Right kidney (tissue), 1 donor: ENCODE measurements at regions not wholly inside any gene's neighbourhood (a gene's known extent, or its start where the extent isn't known, plus 50 kb on each side); places are given as distances from the start of the nearest gene placed in this dataset.

Experiments
- DNase-seq: peaks from one replicate; pipeline ENCODE4 v3.0.0-alpha.2; 2016

DNA sequence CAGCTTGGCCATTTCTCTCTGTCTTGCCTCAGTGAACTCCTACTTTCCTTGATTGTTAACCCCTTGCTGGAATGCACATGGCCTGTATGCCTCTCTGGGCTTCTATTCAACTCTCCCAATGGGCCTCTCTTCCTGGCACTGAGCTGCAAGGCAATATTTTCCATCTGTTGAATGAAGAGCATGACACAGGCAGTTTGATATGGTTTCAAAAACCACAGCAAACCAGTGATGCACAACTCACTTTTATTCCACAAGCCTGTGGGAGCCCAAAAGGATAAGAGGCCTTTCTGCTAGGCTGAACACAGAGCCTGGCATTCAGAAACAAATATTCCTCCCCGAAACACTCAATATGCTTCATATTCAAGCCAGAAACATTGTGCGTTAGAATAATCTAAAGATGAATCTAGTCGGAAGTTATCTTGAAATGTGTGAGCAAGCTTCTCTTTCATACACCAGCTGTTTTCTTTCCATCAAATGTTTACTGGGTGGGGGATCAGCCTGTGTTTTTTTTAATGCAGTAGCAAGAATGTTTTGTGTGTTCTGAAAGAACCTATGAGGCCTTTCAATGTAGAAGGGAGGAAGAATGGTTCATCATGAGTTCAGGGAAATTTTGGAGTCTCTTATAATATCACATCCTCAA is 443.1 kb upstream of the SPRY2 start:
- DNase-seq: no peak

DNA sequence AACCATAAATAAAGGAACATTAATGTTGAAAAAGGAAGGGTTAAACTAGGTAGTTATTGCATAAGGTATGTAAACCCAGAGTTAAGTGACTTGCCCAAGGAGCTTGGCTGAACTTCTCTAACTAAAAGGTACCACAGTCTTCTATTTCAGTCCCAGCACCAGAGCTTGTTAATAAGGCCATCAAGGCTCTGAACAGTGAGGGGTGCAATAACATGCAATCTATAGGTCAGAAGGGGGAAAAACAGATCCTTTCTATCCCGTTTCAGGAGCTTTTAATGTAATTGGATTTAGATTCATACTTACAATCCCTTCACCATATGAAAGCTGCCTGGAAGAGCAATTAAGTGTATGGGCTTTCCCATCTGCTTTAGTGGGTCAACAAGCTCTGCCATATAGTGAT is 441.5 kb upstream of the SPRY2 start:
- no peak for DNase-seq

DNA sequence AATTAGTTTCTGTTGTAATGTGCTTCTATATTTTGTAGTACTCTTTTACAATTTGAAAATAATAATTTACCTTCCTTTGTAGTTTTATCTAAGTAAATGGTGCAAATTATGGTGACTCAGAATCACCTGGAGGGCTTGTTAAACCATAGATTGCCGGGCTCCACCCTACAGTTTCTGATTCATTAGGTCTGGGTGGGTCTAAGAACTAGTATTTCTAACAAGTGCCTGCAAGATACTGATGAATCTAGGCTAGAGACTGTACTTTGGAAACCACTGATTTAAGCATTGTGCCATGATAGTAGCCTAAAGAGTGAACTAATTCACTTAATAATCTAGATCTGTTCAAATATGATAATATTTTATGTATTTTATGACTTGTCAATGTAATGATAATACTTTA is 437.4 kb upstream of the SPRY2 start:
- no peak for DNase-seq

DNA sequence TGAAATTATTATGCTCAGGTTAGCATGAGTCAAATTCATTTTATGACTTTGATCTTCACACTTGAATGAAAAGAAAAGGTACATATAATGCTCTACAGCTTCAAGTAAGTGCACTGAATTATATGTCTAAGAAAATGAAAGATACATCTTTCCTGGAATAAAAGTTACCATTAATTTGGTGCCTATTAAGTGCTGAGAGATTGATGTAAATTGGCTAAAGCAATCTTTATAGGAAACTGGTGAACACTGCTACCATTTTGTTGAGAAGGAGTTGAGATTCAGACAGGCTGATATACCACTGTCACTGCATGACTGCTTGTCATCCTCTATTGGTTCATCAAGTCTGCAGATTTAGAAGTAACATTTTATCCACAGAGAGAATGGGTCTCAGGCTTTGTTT is 416.8 kb upstream of the SPRY2 start:
- DNase-seq: no peak

DNA sequence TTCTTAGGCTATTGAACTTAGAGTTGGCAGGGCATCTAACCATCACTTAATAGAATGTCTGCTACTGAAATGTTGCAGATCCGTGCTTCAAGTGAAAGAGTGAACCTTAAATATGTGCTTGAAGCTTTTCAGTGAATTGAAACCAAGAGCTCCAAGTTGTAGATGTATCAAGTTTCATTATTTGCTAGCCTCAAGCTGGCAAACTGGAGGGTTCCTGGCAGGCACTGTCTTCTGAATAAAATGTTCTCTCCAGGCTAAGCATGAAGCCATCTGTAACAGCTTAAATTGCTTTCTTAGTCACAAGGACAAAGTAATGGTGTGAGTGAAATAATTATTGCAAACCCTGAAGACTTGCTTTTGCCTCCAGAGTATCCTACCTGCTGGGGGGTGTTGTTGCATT is 415.0 kb upstream of the SPRY2 start:
- DNase-seq: no peak

DNA sequence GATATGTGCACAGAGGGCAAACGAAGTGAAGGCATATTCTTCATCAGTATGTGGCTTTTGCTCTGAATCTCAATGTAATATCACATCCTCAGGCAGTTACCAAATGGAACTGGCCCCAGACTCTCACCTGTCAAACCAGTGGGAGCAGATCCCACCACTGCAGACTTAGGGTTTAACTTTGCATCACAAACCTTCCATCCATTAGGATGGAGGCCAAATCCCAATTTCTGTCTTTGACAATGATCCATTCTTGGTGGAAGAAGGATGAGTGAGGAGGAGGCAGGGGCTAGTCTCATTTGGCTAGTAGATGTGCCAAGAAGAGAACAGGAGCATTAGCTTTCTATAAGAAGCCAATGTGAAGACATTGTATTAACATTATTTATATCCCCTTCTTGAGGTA is 413.5 kb upstream of the SPRY2 start:
- DNase-seq: no peak

DNA sequence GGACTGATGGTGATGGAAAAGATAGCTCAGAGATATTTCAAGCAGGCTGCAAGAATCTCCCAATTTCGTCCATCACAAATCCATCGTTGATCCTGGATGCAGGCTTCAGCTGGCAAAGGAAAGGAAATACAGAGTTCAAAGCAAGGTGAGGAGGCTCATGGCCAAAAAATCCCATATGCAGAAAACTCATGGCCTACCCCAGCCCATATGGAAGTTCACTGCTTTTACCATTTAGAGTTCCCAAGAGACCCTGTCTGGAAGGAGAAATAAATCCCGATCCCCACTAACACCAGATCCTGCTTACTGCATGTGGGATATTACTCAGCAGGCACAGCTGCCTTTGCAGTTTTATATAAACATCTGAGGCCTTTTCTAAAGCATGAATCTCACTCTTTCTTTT is 412.9 kb upstream of the SPRY2 start:
- DNase-seq: no peak

DNA sequence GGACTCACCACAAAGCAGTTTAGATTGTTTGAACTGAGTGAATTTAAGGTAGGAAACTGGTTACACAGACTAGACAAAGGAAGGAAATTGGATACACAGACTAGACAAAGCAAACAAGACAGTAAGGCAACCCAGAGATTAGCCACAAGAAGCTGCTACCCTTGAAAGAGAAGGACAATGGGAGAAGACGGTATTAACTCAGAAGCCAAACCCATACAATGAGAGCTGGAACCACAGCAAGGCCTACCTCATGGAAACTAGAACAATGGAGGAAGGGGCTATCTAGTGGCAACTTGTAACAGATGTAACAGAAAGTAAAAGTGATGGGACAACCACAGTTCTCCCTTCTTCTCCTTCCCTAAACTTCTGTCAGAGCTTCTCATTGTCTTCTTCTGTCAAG is 410.9 kb upstream of the SPRY2 start:
- DNase-seq: no peak

DNA sequence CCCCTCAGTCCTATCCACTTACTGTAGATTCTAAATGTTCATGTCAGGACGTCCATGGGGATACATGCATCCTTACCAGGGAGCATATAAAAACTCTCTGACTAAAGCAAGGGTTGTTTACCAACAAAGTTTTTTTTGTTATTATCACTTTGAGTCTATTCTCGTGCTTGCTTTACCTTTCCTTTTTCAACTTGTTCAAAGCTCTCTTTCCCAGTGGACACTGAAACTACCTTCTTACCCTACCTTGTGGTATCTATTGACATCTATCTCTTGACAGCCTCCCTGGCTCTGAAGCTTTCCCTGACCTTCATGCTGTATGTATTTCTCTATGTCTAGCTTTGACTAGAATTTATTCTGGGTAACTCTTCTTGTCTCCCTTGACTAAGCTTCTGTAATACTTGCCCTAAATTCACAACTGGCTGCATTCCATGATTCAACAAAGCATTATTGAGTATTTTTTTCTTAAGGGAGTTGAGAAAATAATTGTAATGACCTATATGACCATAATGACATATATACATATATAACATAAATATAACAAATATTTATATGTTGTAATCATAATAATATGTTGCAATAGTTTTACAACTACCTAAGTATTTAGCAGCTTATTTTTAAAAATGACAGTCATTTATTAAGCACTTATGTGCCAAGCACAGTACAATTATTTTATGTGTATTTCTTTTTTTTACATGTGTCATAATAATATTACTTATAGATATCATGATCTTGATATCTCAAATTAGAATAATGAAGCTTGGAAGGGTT is 403.4 kb upstream of the SPRY2 start:
- no peak for DNase-seq

DNA sequence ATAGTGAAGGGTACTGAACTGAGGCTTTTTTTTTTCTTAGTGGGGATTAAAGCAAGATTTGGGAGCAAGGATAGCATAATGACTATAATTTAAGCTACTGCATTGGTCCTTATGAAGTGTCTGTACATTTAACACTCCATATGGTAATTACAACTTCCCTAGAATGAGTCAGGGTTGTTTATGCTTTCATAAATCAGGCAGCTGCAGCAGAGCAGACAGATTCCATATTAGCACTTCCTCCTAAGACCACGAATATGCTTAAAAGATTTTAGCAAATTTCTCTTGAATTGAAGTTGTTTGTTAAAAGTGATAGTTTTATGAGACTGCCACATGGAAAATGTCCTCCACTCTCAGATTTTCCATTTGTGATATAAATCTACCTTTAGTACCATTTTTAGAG is 401.1 kb upstream of the SPRY2 start:
- DNase-seq: no peak

GRCh38 chr13:80740071-80740470 is 399.1 kb upstream of the SPRY2 start:
- no peak for DNase-seq

DNA sequence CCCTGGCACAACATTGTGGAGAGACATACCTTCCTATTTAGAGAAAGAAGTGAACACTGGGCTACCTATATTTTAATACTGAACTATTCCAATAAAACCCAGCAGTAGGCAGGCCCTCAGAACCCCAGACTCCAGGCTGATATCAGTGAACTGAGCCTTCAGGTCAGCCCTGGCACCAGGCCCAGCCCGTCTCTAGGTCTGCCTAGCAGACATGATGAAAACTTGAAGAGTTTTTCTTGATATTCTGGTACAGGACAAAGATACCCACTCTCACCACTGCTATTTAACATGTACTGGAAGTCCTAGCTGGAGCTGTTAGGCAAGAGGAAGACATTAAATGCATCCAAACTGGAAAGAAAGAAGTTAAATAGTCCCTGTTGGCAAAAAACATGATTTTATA is 396.6 kb upstream of the SPRY2 start:
- no peak for DNase-seq

- no peak for DNase-seq
These were observed 386.5 kb upstream of the SPRY2 start for GRCh38 chr13:80727321-80727975.

DNA sequence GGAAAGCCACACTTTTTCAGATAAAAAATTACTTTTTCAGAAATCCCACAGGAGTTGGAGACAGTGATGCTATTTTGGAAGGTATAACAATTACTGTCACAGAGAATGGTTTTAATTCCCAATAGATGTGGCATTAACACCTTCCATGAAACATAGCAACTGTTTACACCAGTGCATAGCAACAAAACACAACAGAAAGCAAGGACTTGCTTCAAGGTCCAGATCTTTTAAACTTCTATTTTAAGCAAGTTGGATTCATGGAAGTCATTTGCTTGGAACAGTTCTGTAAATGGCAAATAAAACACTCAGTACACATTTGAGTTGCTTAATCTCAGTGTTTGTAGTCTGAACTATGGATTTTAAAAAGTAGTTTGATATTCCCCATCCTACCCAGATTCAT is 385.9 kb upstream of the SPRY2 start:
- DNase-seq: no peak

- DNase-seq: no peak
These were observed 380.8 kb upstream of the SPRY2 start for GRCh38 chr13:80721689-80722088.

GRCh38 chr13:80718970-80719369 is 378.0 kb upstream of the SPRY2 start:
- no peak for DNase-seq

DNA sequence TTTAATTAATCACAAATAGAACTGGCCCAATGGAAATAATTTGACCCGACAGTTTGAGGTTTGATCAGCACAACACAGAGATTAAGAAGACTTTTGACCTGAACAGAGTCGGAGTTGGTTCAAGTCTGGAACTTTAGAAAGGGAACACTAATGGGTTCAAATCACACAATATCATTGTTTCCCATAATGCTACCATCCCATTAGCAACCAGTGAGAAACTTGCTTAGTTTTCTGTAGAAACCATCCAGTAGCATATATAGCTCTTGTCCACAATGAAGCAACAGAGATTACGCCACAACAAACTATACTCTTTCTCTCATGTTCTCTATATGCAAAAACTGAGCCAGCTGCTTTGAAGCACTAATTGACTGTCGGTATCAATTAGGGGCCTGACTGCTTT is 376.9 kb upstream of the SPRY2 start:
- DNase-seq: no peak

DNA sequence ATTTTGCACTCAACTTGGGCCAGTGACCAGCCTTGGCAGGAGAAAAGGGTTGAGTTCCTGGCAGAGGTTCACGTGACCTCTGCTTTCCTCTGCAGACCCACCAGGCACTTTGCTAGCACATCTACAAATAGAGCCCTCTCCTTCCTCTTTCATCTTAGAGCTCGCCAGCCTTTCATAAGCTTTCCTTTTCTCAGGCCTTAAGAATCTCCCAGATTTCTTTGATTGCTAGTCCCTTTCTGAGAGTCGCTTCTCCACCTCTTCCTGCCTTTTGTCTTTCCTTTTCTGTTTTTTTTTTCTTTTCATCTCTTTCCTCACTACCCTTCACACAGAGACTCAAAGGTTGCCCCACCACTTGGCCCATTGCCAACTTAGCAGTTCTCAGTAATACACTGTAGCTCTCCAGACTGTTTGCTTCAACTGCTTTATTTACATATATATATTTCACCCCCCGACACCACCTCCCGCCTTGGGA is 375.7 kb upstream of the SPRY2 start:
- DNase-seq: peak; percentile 12

DNA sequence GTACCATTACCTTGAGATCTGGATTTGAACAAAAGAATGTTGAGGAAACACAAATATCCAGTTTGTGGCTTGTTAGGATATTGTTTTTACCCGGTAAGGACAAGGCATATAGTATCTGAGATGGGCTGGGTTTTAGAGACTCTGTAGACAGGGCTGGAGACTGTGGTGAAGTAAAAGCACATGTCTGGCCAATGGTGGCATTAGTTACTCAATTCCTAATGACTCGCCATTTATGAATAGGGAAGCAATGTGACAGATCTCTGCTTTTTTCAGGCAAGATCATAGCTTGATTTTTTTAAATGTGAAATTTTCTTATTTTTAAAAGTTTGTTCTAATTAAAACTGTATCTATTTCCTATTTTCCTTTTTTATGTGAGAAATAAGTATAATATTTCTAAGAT is 371.1 kb upstream of the SPRY2 start:
- no peak for DNase-seq

DNA sequence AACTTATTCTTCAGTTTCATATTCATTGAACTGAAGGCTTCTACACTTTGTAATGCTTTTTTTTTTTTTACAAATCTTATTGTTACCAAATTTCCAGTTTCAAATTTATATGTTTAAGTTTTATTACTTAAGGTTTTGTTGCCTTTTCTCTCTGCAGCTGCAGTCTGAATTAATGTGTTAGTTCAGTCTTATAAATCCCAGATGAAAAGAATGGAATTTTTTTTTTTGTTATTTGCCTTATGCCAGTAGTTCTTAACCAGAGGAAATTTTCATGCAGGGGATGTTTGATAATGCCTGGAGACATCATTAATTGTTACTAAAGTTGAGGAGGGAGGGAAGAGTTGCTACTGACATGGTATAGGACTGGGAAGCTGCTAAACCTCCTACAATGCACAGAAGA is 367.9 kb upstream of the SPRY2 start:
- DNase-seq: no peak

GRCh38 chr13:80707000-80707983 is 366.4 kb upstream of the SPRY2 start:
- no peak for DNase-seq

DNA sequence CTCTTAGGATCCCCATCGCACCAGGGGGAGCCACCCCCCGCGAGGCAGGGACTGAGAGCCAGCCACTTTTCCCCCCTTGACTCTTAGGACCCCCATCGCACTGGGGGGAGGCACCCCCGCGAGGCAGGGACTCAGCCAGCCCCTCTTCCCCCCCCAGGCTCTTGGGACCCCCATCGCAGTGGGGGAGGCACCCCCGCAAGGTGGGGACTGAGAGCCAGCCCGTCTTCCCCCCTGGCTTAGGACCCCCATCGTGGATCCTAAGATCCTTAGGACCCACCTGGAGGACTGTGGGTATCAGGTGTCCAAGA is 365.2 kb upstream of the SPRY2 start:
- no peak for DNase-seq
